ENCODE measurements at regions not wholly inside any gene's neighbourhood (a gene's known extent, or its start where the extent isn't known, plus 50 kb on each side); places are given as distances from the start of the nearest gene placed in this dataset.

- in situ Hi-C loops (cut with MboI; ENCODE audit: low sequenced_read_pairs, unreplicated experiment), result loop anchor here (10.0 kb wide), 1 partner anchor 168 kb away; no protein-coding TSS in a partner anchor
- no peak for TF ChIP-seq CTCF (IDR thresholded peaks at IDR 0.05; ENCODE audit: borderline replicate concordance, control extremely low read depth, extremely low read depth, insufficient read depth, missing control alignments)
- peak; percentile 9 for DNase-seq (ENCODE audit: low spot score)
Observed at GRCh38 chr17:77327181-77327565, 186.4 kb downstream of the SEC14L1 start.

GRCh38 chr17:77327566-77328464 lies 187.0 kb downstream of the SEC14L1 start:
- no peak for TF ChIP-seq CTCF (IDR thresholded peaks at IDR 0.05; ENCODE audit: borderline replicate concordance, control extremely low read depth, extremely low read depth, insufficient read depth, missing control alignments)
- peak; percentile 5 for DNase-seq (ENCODE audit: low spot score)
- in situ Hi-C loops (cut with MboI; ENCODE audit: low sequenced_read_pairs, unreplicated experiment), result loop anchor here (10.0 kb wide), 1 partner anchor 167 kb away; no protein-coding TSS in a partner anchor

GRCh38 chr17:77328823-77329740 lies 188.3 kb downstream of the SEC14L1 start:
- DNase-seq (ENCODE audit: low spot score), result peak; percentile 18
- no peak for TF ChIP-seq CTCF (IDR thresholded peaks at IDR 0.05; ENCODE audit: borderline replicate concordance, control extremely low read depth, extremely low read depth, insufficient read depth, missing control alignments)
- in situ Hi-C loops (cut with MboI; ENCODE audit: low sequenced_read_pairs, unreplicated experiment), result loop anchor here (10.0 kb wide), 1 partner anchor 166 kb away; no protein-coding TSS in a partner anchor

GRCh38 chr17:77329741-77330531 lies 189.2 kb downstream of the SEC14L1 start:
- in situ Hi-C loops (cut with MboI; ENCODE audit: low sequenced_read_pairs, unreplicated experiment), result loop anchor here (10.0 kb wide), 2 partner anchors 95 to 165 kb away; no protein-coding TSS in a partner anchor
- DNase-seq (ENCODE audit: low spot score), result peak; percentile 28

GRCh38 chr17:77330602-77331081 lies 189.9 kb downstream of the SEC14L1 start:
- TF ChIP-seq CTCF (IDR thresholded peaks at IDR 0.05; ENCODE audit: borderline replicate concordance, control extremely low read depth, extremely low read depth, insufficient read depth, missing control alignments), result no peak
- in situ Hi-C loops (cut with MboI; ENCODE audit: low sequenced_read_pairs, unreplicated experiment), result loop anchor here (10.0 kb wide), 1 partner anchor 94 kb away; no protein-coding TSS in a partner anchor
- DNase-seq (ENCODE audit: low spot score), result peak; percentile 15

More at GRCh38 chr17:77329741-77330531, 189.2 kb downstream of the SEC14L1 start:
- TF ChIP-seq CTCF (IDR thresholded peaks at IDR 0.05; ENCODE audit: borderline replicate concordance, control extremely low read depth, extremely low read depth, insufficient read depth, missing control alignments), result no peak
